GM04503 (cell line): ENCODE measurements at regions not wholly inside any gene's neighbourhood (a gene's known extent, or its start where the extent isn't known, plus 50 kb on each side); places are given as distances from the start of the nearest gene placed in this dataset.

Source experiments
- DNase-seq: peaks from one replicate; pipeline ENCODE4 v3.0.0-alpha.2; 2012; ENCODE audit warnings: low read depth

- DNase-seq: no peak
Observed at GRCh38 chr18:24734058-24734457, 273.6 kb downstream of the HRH4 start.

GRCh38 chr18:24735624-24736231, 275.3 kb downstream of the HRH4 start:
- no peak for DNase-seq

- DNase-seq: no peak
Observed at GRCh38 chr18:24736662-24737330, 276.4 kb downstream of the HRH4 start.

GRCh38 chr18:24740829-24741228, 280.4 kb downstream of the HRH4 start:
- no peak for DNase-seq

GRCh38 chr18:24741321-24741720, 280.9 kb downstream of the HRH4 start:
- no peak for DNase-seq

- DNase-seq: peak; percentile 50
Observed at GRCh38 chr18:24741965-24742724, 281.7 kb downstream of the HRH4 start.

GRCh38 chr18:24754583-24755253, 294.3 kb downstream of the HRH4 start:
- no peak for DNase-seq

- DNase-seq: no peak
Observed at GRCh38 chr18:24756385-24756784, 295.9 kb downstream of the HRH4 start.

- no peak for DNase-seq
Observed at GRCh38 chr18:24757134-24757533, 296.7 kb downstream of the HRH4 start.

- DNase-seq: no peak
Observed at GRCh38 chr18:24761765-24762164, 301.3 kb downstream of the HRH4 start.

GRCh38 chr18:24762511-24762910, 302.1 kb downstream of the HRH4 start:
- no peak for DNase-seq

GRCh38 chr18:24763765-24764513, 303.5 kb downstream of the HRH4 start:
- DNase-seq: peak; percentile 58

- no peak for DNase-seq
Observed at GRCh38 chr18:24764766-24765165, 304.3 kb downstream of the HRH4 start.

- peak; percentile 69 for DNase-seq
Observed at GRCh38 chr18:24766376-24766775, 305.9 kb downstream of the HRH4 start.

- DNase-seq: no peak
Observed at GRCh38 chr18:24770311-24771024, 310.0 kb downstream of the HRH4 start.

GRCh38 chr18:24771300-24771699, 310.9 kb downstream of the HRH4 start:
- no peak for DNase-seq

- DNase-seq: no peak
Observed at GRCh38 chr18:24773101-24773500, 312.7 kb downstream of the HRH4 start.

- no peak for DNase-seq
Observed at GRCh38 chr18:24776019-24776418, 315.6 kb downstream of the HRH4 start.

- no peak for DNase-seq
Observed at GRCh38 chr18:24778810-24779418, 318.5 kb downstream of the HRH4 start.

- DNase-seq: no peak
Observed at GRCh38 chr18:24782566-24782965, 322.1 kb downstream of the HRH4 start.

GRCh38 chr18:24785019-24785418, 324.6 kb downstream of the HRH4 start:
- DNase-seq: no peak
